ENCODE measurements at regions not wholly inside any gene's neighbourhood (a gene's known extent, or its start where the extent isn't known, plus 50 kb on each side); places are given as distances from the start of the nearest gene placed in this dataset.

- no peak overlapping the region for H3K4me3 ChIP-seq (replicated peaks in 1 of 2; ENCODE audit: low read depth in 2 of 2, low read length in 2 of 2)
- TF ChIP-seq CTCF (IDR thresholded peaks at IDR 0.05; ENCODE audit: low read depth, low read length): no peak
- no peak for DNase-seq (ENCODE audit: low read depth in 2 of 2)
These were observed 172.0 kb downstream of the DLEU7 start for GRCh38 chr13:50671497-50671850.

- peak in 1 of 2 donors; percentile 31 for DNase-seq (ENCODE audit: low read depth in 2 of 2)
These were observed 171.5 kb downstream of the DLEU7 start for GRCh38 chr13:50672025-50672424.

DNA sequence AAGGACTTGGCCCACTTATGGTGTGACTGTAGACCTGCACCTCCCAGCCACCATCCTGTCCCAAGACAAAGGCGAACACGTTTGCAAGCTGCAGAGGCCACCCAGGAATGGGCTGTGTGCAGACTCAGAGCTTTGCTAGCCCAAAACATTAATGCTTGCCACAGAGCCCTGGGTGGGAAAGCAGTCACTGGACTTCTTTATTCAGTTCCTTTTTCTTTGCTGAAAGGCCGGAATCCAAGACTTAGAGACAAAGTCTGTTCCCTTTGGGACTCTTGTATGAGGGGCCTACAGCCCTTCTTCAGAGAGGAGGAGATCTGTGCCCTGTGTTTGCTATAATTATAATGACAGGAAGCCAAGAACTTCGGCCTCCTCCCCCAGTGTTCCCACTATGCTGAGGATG, 167.8 kb downstream of the DLEU7 start:
- no peak overlapping the region for H3K4me3 ChIP-seq (replicated peaks in 1 of 2; ENCODE audit: low read depth in 2 of 2, low read length in 2 of 2)
- TF ChIP-seq CTCF (IDR thresholded peaks at IDR 0.05; ENCODE audit: low read depth, low read length): no peak
- no peak for DNase-seq (ENCODE audit: low read depth in 2 of 2)

More at GRCh38 chr13:50672025-50672424, 171.5 kb downstream of the DLEU7 start:
- no peak for TF ChIP-seq CTCF (IDR thresholded peaks at IDR 0.05; ENCODE audit: low read depth, low read length)
- H3K4me3 ChIP-seq (replicated peaks in 1 of 2; ENCODE audit: low read depth in 2 of 2, low read length in 2 of 2): no peak overlapping the region

DNA sequence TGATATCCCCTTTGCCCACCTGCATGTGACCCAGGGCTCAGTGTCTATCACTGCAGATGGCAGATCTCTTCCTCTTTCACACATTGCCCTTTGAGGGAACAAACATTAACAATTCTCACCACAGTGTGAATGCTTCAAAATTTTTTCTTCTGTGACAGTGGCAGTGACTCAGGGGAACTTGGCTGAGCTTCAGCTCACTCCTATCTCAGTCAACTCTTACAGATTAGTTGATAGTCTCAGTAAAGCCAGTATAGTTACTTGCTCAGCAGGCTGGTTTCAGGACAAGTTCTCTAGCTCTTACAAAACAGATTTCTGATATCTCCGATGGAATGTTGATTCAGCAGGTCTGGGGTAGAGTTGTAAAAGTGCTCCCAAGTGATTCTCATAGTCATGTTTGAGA, 166.9 kb downstream of the DLEU7 start:
- DNase-seq (ENCODE audit: low read depth in 2 of 2): peak; percentile 46 to 71
- TF ChIP-seq CTCF (IDR thresholded peaks at IDR 0.05; ENCODE audit: low read depth, low read length): no peak
- H3K4me3 ChIP-seq (replicated peaks in 1 of 2; ENCODE audit: low read depth in 2 of 2, low read length in 2 of 2): no peak overlapping the region

DNA sequence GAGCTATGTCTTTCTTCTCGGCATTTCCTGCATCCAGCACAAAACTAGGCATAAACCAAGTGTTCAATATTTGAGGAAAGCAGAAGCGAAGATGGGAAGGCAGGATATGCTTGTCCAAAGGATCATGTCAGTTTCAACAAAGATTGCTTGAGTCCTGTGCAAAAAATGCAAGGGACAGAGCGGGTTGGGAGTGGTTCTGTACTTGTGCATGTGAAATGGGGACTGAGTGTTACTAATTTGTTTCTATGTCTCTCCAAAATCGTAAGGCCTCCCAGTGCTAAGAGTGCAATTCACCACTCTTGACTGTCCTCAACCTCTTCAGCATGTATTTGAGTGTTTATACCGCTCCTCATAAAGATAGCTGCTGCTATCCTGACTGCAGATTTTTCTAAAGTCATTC, 166.2 kb downstream of the DLEU7 start:
- peak in 1 of 2 donors; percentile 13 for DNase-seq (ENCODE audit: low read depth in 2 of 2)
- TF ChIP-seq CTCF (IDR thresholded peaks at IDR 0.05; ENCODE audit: low read depth, low read length): no peak

DNA sequence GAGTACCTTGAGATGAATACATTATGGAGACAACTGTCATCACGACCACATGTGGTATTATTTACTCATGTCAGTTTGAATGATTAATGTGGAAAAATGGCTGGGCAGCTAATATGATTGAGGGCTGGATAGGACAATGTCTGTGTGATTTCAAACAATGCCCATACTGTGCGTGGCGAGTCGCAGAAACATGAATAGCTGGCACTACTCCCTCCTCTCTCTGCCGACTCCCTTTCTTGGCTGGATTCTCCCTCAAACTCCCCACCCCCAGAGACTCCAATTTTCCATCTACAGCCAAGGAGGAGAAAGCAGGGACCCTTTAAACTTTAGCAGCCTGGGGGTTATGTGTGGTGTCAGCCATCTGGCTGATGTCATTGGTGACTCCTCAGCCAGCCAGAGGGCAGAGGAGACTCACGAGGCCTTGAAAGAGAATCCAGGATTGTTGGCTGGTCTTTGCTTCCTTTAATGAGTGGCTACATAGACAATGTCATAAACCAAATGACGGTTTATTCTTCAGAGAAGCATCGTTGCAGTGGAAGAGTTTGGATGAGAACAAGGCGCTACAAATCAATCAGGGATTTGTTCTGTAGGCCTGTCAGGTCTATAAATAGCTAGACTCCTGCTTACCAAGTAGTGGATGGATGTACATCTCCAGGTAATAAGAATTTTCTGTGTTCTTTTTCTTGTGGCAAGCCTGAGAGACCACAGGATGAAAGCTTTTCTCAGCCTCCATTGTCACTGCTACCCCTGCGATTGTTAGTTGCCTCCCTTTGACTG, 165.6 kb downstream of the DLEU7 start:
- no peak overlapping the region for H3K4me3 ChIP-seq (replicated peaks in 1 of 2; ENCODE audit: low read depth in 2 of 2, low read length in 2 of 2)
- DNase-seq (ENCODE audit: low read depth in 2 of 2): peak; percentile 20 to 60
- no peak for TF ChIP-seq CTCF (IDR thresholded peaks at IDR 0.05; ENCODE audit: low read depth, low read length)

More for the DNA sequence above, 166.2 kb downstream of the DLEU7 start:
- H3K4me3 ChIP-seq (replicated peaks in 1 of 2; ENCODE audit: low read depth in 2 of 2, low read length in 2 of 2): no peak overlapping the region
